HG03064 (cell line): ENCODE measurements at regions not wholly inside any gene's neighbourhood (a gene's known extent, or its start where the extent isn't known, plus 50 kb on each side); places are given as distances from the start of the nearest gene placed in this dataset.

Experiments used
- ATAC-seq: cut with Tn5 transposase; IDR thresholded peaks from one replicate; pipeline ENCODE4 v1.9.1; 2021; ENCODE audit warnings: low read depth; ENCODE audit not compliant: unreplicated experiment

DNA sequence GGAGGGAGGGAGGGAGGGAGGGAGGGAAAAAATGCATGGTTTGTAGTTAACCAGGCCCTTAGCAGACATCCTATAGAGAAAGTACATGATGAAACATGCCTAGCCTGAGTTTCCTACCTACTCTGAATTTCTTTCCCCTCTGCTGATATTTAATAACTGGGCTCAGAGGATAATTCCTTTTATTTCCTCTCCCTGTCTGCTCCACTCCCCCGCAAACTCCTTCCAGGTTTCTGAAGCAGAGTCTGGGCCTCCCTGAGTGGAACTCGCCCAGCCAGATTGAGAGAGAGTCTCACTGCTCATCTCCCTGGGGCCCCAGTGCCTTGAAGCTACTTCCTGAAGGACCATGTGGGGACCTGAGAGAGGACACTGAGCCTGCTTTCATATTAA is 111.9 kb upstream of the SLC44A3 start:
- ATAC-seq, result no peak

GRCh38 chr1:94707321-94708298 is 112.5 kb upstream of the SLC44A3 start:
- ATAC-seq, result no peak

GRCh38 chr1:94702442-94702815 is 117.7 kb upstream of the SLC44A3 start:
- ATAC-seq, result no peak

- ATAC-seq, result no peak
Observed at GRCh38 chr1:94701796-94702441, 118.2 kb upstream of the SLC44A3 start.

DNA sequence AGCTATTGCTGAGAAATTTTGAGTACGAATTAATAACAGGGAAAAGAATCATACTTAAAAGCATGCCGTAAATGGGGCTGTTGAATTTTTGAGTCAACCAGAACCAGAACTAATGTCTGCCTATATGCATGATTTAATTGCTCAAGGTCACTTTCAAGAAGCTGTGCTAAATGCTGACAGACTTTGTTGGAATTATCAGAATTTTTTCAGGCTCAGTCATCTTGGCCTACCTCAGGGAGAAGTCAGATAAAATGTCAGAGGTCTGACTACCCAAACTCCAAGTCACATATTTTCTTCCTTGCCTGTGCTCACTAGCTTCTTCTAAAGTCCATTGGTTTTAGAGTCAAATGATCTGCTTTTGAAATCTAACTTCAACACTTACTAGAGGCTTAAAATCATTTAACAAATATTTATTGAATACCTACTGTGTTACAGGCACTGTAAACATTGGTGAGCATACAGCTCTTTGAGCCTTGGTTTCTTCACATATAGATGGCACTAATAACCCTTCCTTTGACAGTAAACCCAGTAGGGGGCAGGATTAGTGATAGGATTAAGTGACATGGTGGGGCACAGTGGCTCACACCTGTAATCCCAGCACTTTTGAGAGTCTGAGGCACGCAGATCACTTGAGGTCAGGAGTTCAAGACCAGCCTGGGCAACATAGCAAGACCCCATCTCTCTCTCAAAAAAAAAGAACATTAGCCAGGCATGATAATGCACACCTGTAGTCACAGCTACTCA is 121.2 kb upstream of the SLC44A3 start:
- no peak for ATAC-seq

DNA sequence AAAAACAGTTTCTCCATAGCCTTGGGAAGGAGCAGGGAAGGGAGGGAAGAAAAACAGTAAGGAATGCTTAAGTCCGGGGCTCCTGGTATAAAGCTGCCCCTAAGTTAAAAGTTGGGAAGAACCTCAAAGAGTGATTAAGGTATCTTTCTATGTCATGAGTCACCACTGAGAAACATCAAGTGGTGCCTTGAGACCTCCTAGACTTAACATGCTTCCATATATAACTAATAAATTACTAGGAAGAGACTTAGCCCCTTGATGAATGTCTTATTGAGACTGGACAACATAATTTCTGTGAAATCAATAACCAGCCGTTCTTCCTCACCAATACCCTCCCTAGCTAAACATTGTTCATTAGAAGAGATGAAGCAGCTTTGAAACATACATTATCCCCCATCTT is 121.8 kb upstream of the SLC44A3 start:
- ATAC-seq, result no peak

DNA sequence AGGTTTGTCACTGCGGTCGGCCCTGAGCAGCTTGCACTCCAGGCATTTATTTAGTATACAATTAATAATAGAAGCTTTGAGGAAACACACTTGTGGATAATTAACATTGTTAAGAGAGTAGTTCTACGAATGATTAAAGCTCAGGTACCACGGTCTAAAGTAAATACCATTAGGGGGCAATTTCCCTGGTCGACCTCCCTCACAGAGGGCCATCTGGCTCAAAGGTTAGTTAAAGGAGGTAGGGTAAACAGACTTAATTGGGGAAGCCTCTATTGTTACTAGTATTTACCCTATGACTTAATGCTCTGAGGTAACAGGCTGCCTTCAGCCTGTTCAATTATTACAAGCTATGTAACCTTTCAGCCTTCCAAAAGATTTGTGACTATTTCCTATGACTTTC is 122.3 kb upstream of the SLC44A3 start:
- ATAC-seq, result no peak

DNA sequence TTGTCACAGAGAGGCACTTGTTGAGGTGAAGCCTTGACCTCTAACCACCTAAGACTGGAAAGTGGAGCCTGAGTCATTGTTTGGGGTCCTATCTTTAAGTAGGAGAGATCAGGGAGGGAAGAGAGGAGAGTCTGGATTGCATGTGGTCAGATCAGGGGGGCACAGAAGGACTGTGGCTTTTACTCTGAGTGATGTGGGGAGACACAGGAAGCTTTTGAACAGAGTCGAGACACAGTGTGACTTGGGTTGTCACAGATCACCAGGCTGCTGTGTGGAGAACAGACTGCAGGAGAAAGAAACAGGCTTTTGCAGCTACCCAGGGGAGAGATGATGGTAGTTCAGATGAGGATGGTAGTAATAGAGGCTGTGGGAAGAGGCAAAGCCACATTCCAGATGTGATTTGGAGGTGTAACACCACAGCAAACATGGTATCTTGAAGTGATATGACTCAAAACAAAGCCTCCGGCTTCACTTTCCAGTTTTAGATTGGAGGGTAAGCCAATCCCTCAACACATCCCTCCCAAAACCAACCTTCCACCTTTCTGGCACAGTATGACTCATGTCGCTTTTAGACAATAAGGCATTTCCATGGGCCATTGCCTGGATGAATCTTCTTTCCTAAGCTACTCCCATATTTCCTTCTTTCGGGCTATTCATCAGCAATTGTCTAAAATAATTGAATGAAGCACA is 125.8 kb upstream of the SLC44A3 start:
- ATAC-seq, result no peak

DNA sequence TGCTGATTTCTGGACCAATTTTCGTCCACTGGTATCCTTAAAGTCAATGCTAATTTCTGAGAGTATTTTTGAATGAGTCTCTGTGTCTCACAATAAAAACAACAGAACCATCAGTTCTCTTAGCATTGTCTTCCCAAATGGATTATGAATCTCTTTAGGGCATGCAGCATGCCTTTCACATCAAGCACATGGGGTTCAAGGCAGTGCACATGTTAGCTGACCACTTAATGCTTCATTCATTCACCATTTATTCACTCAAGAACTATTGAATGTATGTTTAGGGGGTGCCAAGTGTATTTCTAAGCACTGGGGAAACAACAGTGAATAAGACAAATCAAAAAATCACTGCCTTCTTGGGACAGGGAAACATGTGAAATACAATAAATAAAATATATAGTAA is 126.7 kb upstream of the SLC44A3 start:
- ATAC-seq, result no peak

DNA sequence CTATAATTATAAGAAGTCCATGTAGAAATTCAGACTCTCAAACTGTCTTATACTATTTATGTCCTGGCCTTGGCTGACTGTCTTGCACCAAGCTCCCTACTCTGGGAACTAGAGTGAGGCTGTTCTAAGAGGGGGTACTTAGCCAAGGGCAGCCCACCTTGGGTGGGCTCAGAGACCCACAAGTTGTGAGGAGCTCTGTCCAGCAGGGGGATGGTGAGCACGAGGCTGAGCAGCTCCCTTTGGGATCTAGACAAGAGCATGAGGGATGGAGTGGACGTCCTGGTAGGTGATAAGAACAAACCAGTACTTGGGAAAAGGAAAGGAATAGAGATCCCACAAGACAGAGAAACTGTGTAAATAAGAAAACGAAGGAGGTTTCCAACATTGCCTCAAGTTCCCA is 127.1 kb upstream of the SLC44A3 start:
- no peak for ATAC-seq

DNA sequence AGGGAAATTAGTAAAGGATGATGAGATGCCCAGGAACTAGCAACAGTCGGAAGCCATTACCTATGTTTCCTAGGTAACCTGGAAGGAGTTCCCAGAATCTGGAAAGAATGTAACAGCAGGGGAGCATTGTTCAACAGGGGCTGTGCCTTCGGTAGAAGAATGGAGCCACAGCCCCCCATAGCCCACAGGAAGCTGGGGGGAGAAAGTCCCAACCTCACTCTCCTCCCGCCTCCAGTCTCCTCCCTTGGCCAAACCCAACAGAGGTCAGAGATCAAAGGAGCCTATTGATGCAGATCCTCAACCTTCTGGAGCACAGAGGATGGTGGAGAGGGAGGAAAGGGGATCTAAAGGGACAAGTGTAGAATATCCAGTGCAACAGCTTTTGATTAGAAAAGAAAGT is 131.5 kb upstream of the SLC44A3 start:
- no peak for ATAC-seq

- ATAC-seq, result no peak
Observed at GRCh38 chr1:94686882-94687281, 133.3 kb upstream of the SLC44A3 start.

DNA sequence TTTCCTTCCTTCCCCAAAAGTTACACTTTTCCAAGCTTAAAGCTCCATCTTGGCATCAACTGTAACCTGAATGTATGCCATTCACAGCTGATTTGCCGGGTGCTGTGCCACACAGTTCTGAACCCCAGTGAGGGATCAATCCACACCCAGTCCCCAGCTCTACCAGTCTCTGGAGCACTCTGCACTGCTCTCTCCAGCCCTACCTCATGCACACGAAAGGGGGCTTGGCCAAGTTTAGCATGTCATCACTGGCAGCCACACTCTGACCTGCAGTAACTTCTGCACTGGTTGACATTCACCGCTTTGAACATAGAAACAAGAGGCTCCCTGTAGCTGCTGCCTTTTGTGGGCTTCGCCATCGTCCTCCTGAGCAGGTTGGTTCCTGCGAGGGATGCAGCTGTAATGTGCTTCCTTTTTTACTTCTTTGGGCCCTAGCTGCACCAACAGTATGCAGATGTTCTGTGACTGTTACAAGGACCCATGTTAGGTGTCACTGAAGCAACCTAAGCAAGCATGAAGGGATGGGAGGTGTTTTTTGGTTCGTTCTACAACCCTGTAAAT is 135.4 kb upstream of the SLC44A3 start:
- ATAC-seq, result no peak

DNA sequence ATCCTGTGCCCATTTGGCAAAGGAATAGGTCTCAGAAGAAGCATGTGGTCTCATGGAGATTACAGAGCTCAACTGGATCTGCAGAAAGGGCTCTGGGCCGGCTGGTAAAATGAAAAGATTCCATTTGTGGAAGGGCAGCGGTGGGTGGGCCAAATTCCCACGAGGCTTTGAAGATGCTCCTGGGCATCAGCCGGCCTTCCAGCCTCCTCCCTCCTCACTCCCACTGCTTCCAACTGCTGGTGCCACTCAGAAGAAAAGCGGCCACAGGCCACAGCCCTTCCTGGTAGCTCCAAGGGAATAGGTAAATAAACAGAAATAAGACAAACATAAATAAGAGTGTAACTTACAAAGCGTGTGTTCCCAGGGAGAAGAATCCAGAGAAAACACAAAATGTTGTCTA is 136.3 kb upstream of the SLC44A3 start:
- ATAC-seq, result no peak

GRCh38 chr1:94680039-94680377 is 138.4 kb upstream of the F3 start:
- ATAC-seq, result no peak

DNA sequence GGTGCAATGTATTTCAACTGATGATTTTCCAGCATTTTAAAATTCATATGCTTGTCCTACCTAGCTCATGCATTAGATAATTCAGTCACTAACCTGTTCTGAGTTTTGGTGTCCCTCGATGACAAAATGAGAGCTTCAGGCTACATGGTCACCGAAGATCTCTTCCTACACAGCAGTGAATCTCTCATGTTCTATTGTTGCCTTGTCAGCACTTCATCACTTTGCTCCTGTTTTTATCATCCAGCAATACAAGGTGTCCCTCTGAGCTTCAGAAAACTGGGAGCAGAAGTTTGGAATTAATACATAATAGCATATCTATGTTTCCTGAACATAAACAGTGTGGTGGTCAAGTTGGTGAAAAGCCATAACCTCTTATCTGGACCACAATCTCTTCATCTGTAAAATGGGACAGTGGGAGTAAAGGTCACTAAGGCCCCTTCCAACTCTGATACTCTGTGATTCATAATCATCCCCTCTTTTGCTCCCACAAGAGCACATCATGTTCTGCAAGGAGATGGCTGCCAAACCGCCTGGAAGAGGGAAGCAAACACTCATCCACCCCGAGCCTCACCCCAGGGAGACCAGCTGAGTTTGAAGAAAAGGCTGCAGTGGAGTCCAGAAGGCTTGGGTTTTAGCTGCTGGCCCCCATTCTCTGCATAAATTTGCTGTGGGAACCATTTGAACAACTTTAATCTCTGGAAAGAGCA is 137.9 kb upstream of the F3 start:
- no peak for ATAC-seq

DNA sequence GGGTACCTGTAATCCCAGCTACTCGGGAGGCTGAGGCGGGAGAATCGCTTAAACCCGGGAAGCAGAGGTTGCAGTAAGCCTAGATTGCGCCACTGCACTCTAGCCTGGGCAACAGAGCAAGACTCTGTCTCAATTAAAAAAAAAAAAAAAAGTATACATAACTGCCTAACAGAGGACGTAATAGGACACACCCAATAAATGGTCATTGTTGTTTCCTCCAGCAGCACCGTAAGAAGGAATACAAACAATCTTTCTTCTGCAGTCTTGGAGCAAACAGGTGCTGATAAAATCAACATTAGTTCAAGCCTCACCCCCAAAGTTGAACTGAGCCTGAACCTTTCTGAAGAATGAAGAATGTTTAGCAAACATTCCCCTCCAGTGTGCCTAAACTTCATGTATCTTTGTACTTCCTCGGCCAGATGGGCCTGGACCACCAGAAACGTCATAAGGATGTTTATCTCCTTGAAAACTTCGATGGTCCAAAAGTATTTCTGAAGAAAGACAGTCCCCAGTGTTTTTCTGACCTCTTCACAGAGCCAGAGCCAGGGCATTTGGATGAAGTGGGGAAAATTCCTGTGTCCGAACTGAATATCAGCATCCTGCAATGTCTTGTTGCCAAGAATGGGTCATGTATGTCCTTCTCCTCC is 136.8 kb upstream of the F3 start:
- ATAC-seq, result no peak

DNA sequence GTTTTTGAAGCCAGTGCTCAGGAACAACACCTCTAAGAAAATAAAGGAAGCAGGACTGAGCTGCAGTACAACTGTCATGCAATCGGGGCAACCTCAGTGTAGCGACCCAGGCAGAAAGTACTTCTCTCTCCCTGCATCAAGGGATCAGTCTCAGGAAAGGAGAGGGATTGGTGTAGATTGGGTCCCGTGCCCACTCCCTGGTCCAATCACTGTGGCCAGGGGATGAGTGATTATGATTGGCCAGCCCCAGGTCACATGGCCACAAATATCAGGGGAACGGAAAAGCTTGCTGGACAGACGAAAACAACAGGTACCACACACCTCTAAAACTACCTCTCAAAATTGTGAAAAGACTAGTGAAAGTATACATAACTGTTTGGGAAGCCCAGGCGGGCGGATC is 136.2 kb upstream of the F3 start:
- no peak for ATAC-seq

DNA sequence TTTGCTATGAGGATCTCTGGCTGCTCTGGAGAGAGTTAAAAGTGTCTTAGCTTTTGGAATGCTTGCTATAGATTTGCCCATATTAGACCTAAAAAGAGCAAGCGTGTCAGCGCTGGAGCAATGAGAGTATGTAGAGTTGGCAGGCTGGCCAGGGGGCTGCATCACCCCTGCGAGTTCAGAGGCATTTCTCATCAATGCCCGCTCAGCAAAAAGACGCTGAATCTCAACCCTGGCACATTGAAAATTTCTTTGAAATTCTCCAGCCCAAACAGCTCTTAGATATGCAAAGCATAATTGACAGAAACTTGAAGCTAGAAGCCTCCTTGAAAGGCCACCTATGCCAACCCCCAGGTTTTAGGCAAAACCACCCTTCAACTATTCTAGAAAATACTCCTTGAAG is 135.5 kb upstream of the F3 start:
- no peak for ATAC-seq

DNA sequence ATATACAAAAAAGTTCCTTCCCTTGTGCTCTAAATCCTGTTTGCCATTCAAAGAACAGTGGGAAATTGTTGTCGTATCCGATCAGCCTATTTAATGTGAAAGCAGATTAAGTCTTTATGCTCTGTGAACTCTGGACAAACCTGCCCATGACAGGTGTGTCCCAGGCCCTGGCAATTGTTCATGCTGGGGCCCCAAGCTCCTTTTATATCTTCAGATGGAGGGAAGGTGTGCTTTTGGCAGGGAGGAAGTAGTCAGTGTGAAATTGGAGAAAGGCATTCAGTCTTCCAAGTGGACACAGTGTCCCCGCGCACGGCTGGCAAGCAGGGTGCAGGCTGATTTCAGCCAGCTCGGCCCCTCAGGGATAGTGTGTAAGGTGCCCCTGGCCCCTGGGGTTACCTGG is 135.1 kb upstream of the F3 start:
- no peak for ATAC-seq
